GM23248 (cell line): ENCODE measurements at regions not wholly inside any gene's neighbourhood (a gene's known extent, or its start where the extent isn't known, plus 50 kb on each side); places are given as distances from the start of the nearest gene placed in this dataset.

Source experiments
- EZH2 ChIP-seq: fragments of 200-600 bp; sonication (generic); IDR thresholded peaks from 2 replicates; pipeline ENCODE4 v1.6.1; 2018; ENCODE audit warnings: antibody characterized with exemption, mild to moderate bottlenecking; ENCODE audit not compliant: insufficient read depth, poor library complexity, severe bottlenecking
- EZH2phosphoT487 ChIP-seq: fragments of 200-600 bp; sonication (generic); IDR thresholded peaks from 2 replicates; pipeline ENCODE4 v1.6.1; 2018; ENCODE audit warnings: antibody characterized with exemption, moderate library complexity, mild to moderate bottlenecking, low read depth; ENCODE audit not compliant: insufficient read depth

DNA sequence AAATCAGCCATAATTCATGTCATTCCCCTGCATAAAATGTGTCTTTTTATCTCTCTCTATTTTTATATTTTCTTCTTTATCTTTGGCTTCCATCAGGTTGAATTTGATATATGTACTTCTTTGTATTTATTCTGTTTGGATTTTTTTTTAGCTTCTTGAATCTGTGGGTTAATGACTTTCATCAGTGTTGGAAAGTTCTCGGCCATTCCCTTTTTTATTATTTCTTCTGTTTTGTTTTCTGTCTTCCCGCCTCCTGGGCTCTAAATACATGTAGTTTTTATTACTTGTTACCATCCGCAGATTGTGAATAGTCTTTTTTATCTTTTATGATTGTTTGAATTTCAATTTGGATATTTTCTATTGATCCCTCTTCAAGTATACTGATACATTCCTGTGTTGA lies 637.5 kb downstream of the NPHP4 start:
- TF ChIP-seq EZH2phosphoT487 (no peak), EZH2 (no peak)
